GM21447 (cell line): ENCODE measurements at regions not wholly inside any gene's neighbourhood (a gene's known extent, or its start where the extent isn't known, plus 50 kb on each side); places are given as distances from the start of the nearest gene placed in this dataset.
"Not testable (repeated sequence)": the region's sequence is repeated elsewhere in the genome, so short reads cannot be mapped to it uniquely, and the experiment has no call there.

Experiments used
- ATAC-seq: cut with Tn5 transposase; IDR thresholded peaks from one replicate; pipeline ENCODE4 v1.9.1; 2021; ENCODE audit not compliant: unreplicated experiment

DNA sequence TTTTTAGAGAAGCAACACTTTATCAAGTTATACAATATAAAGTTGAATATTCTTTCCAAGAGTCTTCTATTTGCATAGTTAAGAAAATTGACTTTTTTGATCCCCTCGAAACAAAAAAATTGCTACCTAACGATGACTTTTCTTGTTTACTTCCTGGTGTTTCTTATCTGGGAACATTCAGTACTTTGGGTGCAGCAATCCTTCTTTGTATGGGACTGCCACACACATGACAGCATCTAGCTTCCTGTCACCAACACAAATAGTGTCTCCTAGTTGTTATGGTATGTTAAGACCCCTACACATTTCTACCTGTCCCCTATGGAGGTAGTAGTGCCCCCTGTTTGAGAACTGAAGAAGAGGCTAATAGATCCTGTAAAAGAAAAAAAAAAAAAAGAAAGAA lies 841.7 kb upstream of the FAT3 start:
- ATAC-seq = no peak

DNA sequence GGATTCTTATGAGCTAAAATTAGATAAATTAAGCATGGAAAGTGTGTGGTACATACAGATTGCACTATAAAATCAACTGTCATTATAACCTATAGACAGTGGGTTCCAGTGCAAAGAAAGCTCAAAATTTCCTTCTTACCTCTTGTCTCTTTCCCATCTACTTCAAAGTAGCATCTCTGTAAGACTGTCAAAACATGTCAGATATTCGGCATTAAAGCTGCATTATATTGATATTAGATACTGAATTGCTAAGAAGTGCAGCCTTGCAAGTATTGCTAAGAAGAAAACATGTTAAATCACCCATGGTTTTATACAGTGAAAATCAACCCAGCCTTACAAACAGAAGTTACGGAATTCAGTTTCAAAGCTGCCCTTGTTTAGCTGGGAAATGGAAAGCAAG lies 849.8 kb upstream of the FAT3 start:
- no peak for ATAC-seq

- ATAC-seq = no peak
These were observed 851.1 kb upstream of the FAT3 start for GRCh38 chr11:91373497-91373896.

DNA sequence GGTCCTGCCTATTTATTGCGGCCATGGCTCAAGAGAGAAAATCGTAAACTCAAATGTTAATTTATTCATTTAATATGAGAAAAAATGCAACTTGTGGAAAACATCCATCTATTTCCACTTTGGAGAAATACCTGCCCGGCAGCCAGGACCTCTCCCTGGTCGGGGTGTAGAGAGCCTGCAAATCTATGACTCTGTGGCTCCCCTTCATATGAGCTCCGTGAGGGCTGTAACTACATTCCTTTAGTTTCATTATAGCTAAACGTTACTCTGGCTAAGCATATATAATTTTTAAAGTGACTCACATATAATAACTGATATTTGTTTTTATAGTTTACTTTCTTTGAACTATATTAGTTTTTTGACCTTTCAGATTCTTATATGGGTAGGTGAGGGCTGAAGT lies 857.8 kb upstream of the FAT3 start:
- ATAC-seq = no peak

GRCh38 chr11:91365986-91366585 lies 858.5 kb upstream of the FAT3 start:
- ATAC-seq = no peak

- ATAC-seq = no peak
These were observed 873.7 kb upstream of the FAT3 start for GRCh38 chr11:91350931-91351330.

- no peak for ATAC-seq
These were observed 897.9 kb upstream of the FAT3 start for GRCh38 chr11:91326751-91327150.

- ATAC-seq = no peak
These were observed 898.3 kb upstream of the FAT3 start for GRCh38 chr11:91326280-91326679.

- no peak for ATAC-seq
These were observed 910.1 kb upstream of the FAT3 start for GRCh38 chr11:91314521-91314920.

- ATAC-seq = no peak
These were observed 912.1 kb upstream of the FAT3 start for GRCh38 chr11:91312541-91312940.

DNA sequence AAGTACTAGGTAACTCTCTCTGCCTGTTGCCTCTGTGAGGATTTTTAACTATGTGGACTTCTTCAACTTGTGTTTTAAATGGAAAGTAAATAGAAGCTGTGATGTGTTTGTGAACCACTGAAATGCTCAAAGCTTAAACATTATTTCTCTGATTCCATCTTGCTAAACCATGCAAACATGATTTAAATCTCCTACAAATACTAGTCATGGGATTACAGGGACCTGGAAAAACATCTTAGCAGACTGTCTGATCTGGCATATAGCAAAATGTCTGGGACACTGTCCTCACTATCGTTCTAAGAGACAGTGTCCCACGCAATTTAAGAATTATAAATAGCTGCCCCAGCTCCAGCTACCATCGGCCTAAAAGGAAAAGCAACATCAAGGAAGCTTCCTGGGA lies 914.5 kb upstream of the FAT3 start:
- no peak for ATAC-seq

DNA sequence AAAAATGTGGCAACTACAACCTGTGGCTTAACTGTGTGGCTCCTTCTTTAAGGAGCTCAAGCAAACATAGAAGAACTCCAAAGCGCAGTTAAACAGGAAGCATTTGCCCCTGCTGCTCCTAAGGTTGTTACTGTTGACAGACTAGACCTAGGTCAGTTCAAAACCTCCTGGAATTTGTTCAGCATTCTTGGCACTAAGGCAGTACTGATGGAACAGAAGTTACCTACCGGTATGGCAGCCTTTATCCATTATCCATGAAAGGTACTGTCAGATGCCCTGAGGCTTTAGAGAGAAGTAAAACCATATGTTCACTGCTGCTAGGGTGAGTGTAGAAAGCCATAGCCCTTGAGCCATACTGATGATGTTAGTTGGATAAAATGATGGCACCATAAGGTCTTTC lies 916.5 kb upstream of the FAT3 start:
- ATAC-seq = no peak

GRCh38 chr11:91305402-91305801 lies 919.2 kb upstream of the FAT3 start:
- ATAC-seq = no peak

DNA sequence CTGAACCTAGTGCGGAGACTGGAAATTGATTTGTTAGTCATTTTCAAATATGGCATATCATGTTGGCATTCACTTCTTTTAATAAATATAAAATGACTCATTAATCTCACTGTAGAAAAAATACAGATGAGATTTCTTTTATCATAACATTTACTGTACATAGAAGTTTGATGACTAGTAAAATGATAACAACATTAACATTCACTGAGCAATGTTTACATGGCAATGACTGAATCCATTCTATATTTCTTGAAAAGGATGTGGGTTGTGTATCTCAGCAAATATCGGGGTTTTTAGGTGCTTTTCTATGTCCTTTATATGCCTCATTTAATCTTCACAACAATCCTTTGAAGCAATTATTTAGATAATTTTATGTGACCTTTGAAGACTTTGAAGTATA lies 920.9 kb upstream of the FAT3 start:
- ATAC-seq = no peak

GRCh38 chr11:91299980-91300379 lies 924.6 kb upstream of the FAT3 start:
- no peak for ATAC-seq

DNA sequence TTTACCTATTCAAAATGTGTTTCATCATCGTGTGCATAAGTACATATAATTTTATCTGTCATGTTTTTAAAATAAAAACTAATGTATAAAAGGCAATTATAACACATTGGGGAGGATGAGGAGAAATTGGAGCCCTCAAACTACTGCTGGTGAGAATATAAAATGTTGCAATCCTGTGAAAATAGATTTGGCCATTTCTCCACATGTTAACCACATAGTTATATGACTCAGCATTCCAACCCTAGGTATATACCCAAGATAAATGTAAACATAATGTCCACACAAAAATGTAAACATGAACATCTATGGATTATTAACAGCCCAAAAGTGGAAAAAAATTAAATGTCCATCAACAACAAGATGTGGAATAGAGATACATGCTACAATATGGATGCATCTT lies 928.0 kb upstream of the FAT3 start:
- no peak for ATAC-seq

GRCh38 chr11:91295591-91295990 lies 929.0 kb upstream of the FAT3 start:
- no peak for ATAC-seq

GRCh38 chr11:91293119-91293518 lies 931.5 kb upstream of the FAT3 start:
- ATAC-seq = no peak

DNA sequence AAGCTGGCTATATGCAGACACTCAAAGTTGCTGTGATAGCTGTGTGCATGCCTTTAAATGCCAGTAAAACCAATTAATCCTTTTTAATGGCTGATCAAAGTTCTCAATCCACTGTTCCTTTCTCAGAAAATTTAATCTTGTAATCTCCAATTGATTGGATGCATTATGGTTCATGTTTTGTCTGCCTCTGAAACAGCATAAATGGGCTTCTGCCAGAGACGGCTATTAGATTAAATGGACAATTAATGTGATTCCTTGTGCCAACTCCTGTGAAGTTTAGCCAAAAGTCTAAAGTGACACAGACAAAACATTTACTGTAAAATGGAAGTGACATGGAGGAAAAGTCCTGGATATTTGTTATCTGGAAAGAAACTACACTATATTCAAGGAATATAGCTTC lies 952.5 kb upstream of the FAT3 start:
- ATAC-seq = no peak

DNA sequence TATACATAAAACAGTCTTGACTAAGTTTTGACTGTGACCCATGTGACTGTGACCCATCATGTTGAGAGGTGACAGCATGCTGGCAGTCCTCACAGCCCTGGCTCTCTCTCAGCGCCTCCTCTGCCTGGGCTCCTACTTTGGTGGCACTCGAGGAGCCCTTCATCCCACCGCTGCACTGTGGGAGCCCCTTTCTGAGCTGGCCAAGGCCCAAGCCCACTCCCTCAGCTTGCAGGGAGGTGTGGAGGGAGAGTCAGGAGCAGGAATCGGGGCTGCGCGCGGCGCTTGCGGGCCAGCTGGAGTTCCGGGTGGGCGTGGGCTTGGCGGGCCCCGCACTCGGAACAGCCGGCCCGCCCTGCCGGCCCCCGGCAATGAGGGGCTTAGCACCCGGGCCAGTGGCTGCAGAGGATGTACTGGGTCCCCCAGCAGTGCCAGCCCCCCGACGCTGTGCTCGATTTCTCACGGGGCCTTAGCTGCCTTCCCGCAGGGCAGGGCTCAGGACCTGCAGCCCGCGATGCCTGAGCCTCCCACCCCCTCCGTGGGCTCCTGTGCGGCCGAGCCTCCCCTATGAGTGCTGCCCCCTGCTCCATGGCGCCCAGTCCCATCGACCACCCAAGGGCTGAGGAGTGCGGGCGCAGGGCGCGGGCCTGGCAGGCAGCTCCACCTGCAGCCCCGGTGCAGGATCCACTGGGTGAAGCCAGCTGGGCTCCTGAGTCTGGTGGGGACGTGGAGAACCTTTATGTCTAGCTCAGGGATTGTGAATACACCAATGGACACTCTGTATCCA lies 955.9 kb upstream of the FAT3 start:
- not testable (repeated sequence) for ATAC-seq

GRCh38 chr11:91265946-91266345 lies 958.7 kb upstream of the FAT3 start:
- ATAC-seq = no peak

GRCh38 chr11:91264481-91264880 lies 960.1 kb upstream of the FAT3 start:
- ATAC-seq = no peak
